Ovary (tissue), 3 donors: ENCODE measurements at regions not wholly inside any gene's neighbourhood (a gene's known extent, or its start where the extent isn't known, plus 50 kb on each side); places are given as distances from the start of the nearest gene placed in this dataset.

Experiments
- CTCF ChIP-seq, 3 donors: fragments of 450-650 bp in 2 of 3; fragments of 200-600 bp in 1 of 3; IDR thresholded peaks; one replicate each; pipeline versions ENCODE4 v1.5.1 to v1.8.0; 2016 to 2022; ENCODE audit warnings: antibody characterized with exemption in 3 of 3, mild to moderate bottlenecking in 1 of 3
- EP300 ChIP-seq: sonication (generic); formaldehyde crosslinking; IDR thresholded peaks from one replicate; pipeline ENCODE4 v1.6.1; 2017; ENCODE audit warnings: antibody characterized with exemption
- POLR2A ChIP-seq: fragments of 450-650 bp; IDR thresholded peaks from one replicate; pipeline ENCODE4 v1.6.1; 2017; ENCODE audit warnings: antibody characterized with exemption, mild to moderate bottlenecking, moderate library complexity
- donor health status: DM: no; HTN: no; CAD: no.

DNA sequence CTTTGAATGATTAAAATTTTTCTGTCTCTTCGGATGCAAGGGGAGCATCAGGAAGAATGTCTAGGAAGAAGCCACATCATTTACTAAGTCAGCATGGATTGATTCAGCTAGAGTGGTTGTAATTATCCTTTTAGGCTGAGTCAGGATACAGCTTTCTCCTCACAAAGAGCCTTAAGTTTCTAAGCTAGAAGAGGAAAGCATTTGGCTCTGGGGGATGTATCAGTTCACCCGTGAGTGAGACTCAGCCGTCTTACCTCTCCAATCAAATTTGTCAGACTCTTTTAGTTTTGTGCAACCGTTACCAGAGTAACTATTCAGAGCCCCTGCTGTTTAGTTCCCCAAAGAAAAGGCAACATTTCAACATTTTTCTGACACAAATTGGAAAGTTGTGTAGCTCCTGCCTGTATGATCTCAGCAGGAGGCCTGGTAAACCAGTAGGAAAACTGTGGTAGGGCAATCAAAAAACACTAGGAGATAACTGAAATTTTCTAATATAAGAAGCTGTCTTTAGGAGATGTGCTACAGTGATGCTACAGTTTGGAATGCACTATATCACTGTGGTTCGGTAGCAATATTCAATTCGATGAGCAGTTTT is 432.4 kb upstream of the LUZP2 start:
- no peak for TF ChIP-seq EP300
- no peak for TF ChIP-seq CTCF (IDR thresholded peaks at IDR 0.05)
- TF ChIP-seq POLR2A: no peak
